ENCODE measurements at regions not wholly inside any gene's neighbourhood (a gene's known extent, or its start where the extent isn't known, plus 50 kb on each side); places are given as distances from the start of the nearest gene placed in this dataset.

DNA sequence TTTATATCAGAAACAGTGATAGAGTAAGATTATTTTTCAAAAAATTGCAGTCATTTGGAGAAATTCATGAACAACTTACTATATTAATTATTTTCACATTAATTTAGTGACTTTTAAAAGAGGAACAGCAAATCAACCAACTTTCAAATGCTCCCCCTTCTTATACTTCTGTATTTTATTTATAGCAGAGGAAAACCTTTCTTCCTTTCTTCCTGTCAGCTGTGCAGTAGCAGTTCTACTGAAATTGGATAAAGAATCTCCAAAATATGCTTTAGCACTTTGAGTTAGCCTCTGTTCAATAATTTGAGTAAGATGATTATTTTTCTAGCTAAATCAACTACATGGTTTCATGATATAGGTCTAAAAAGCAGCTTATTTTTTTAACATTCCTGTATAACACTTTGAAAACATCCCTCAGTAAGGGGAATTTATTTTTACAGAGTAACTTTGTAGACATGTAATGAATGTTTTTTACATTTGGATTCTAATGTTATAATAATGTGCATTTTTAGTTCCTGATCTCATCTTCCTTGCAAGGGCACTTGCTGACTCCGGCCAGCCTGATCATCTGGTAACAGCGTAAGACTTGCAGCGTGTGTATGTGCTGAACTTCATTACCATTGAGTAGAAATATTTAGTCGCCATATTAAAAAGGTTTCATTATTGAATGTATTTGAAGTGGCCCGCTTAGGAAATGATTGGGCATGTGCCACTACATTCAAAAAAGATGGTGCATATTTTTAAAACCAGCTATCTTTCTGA lies 158.3 kb upstream of the HDAC9 start:
- TF ChIP-seq, protein P1, sequence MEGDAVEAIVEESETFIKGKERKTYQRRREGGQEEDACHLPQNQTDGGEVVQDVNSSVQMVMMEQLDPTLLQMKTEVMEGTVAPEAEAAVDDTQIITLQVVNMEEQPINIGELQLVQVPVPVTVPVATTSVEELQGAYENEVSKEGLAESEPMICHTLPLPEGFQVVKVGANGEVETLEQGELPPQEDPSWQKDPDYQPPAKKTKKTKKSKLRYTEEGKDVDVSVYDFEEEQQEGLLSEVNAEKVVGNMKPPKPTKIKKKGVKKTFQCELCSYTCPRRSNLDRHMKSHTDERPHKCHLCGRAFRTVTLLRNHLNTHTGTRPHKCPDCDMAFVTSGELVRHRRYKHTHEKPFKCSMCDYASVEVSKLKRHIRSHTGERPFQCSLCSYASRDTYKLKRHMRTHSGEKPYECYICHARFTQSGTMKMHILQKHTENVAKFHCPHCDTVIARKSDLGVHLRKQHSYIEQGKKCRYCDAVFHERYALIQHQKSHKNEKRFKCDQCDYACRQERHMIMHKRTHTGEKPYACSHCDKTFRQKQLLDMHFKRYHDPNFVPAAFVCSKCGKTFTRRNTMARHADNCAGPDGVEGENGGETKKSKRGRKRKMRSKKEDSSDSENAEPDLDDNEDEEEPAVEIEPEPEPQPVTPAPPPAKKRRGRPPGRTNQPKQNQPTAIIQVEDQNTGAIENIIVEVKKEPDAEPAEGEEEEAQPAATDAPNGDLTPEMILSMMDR (IDR thresholded peaks at IDR 0.05; ENCODE audit: borderline replicate concordance, extremely low read depth, insufficient read depth) = no peak
- Histone ChIP-seq H3K4me1 (ENCODE audit: control insufficient read depth in 2 of 3, insufficient read depth in 2 of 3, low read depth in 1 of 3, low read length in 3 of 3) (no peaks in the 10 kb centered on the region), H3K36me3 (ENCODE audit: control insufficient read depth in 2 of 3, insufficient read depth in 3 of 3, low read length in 3 of 3) (no peaks in the 10 kb centered on the region), H3K27me3 (ENCODE audit: control insufficient read depth, insufficient read depth, low read length) (no peaks in the 10 kb centered on the region), H3K27ac (ENCODE audit: low read depth in 2 of 2, low read length in 2 of 2) (no peak overlapping the region), H3K9ac (ENCODE audit: low read length in 3 of 3) (no peak overlapping the region), H3K4me3 (ENCODE audit: low read length in 3 of 3) (no peak overlapping the region), H3K9me3 (ENCODE audit: control insufficient read depth in 2 of 3, insufficient read depth in 1 of 3, low read length in 3 of 3) (no peaks in the 10 kb centered on the region)
- FAIRE-seq (no peak), DNase-seq (no peak)
- intact Hi-C loops (cut with DNase I) = no loop called here

DNA sequence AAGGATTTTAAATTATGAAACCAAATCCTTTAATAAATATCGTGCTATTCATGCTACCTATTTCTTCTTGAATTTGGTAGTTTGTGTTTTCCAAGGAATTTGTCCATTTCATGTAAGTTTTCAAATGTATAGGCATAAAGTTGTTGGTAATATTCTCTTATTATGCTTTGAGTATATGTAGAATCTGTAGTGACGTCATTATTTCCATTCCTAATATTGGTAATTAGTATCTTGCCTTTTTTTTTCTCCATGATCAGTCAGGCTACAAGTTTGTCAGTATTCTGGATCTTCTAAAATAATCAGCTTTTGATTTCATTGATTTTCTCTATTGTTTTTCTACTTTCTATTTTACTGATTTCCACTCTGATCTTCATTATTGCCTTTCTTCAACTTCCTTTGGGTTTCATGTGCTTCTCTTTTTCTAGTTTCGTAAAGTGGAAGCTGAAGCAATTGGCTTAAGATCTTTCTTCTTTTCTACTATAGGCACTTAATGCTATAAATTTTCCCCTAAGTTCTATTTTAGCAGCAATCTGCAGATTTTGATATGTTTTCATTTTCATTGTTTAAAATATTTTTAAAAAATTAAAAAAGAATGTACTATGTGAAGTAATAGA lies 156.5 kb upstream of the HDAC9 start:
- no peaks in the 10 kb centered on the region for H3K9me3 ChIP-seq (ENCODE audit: control insufficient read depth in 2 of 3, insufficient read depth in 1 of 3, low read length in 3 of 3)
- TF ChIP-seq, protein P1 (IDR thresholded peaks at IDR 0.05; ENCODE audit: borderline replicate concordance, extremely low read depth, insufficient read depth) = no peak
- no peaks in the 10 kb centered on the region for H3K4me1 ChIP-seq (ENCODE audit: control insufficient read depth in 2 of 3, insufficient read depth in 2 of 3, low read depth in 1 of 3, low read length in 3 of 3)
- intact Hi-C loops (cut with DNase I) = no loop called here
- no peaks in the 10 kb centered on the region for H3K36me3 ChIP-seq (ENCODE audit: control insufficient read depth in 2 of 3, insufficient read depth in 3 of 3, low read length in 3 of 3)
- no peak overlapping the region for H3K9ac ChIP-seq (ENCODE audit: low read length in 3 of 3)
- no peak overlapping the region for H3K27ac ChIP-seq (ENCODE audit: low read depth in 2 of 2, low read length in 2 of 2)
- H3K27me3 ChIP-seq (ENCODE audit: control insufficient read depth, insufficient read depth, low read length) = no peaks in the 10 kb centered on the region
- no peak for DNase-seq
- FAIRE-seq = no peak
- no peak overlapping the region for H3K4me3 ChIP-seq (ENCODE audit: low read length in 3 of 3)

DNA sequence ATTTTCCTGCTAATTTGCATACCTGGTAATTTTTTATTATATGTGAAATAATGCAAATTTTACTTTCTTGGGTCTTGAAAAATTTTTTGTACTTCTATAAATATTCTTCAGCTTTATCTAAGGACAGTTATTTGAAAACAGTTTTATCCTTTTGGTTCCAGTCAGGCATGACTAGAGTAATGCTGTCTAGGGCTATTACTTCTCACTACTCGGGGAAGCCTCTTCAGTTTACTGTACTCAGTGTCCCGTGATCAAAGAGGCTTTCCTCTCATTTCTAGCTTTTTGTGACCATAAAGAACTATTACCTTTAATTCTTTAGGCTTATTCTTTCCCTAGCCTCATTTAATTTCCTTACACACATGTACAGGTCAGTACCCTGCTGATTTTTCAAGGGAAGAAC lies 153.8 kb upstream of the HDAC9 start:
- TF ChIP-seq, protein P1 (IDR thresholded peaks at IDR 0.05; ENCODE audit: borderline replicate concordance, extremely low read depth, insufficient read depth) = no peak
- no peak for DNase-seq
- Histone ChIP-seq H3K9me3 (ENCODE audit: control insufficient read depth in 2 of 3, insufficient read depth in 1 of 3, low read length in 3 of 3) (no peaks in the 10 kb centered on the region), H3K27me3 (ENCODE audit: control insufficient read depth, insufficient read depth, low read length) (no peaks in the 10 kb centered on the region), H3K9ac (ENCODE audit: low read length in 3 of 3) (no peak overlapping the region), H3K36me3 (ENCODE audit: control insufficient read depth in 2 of 3, insufficient read depth in 3 of 3, low read length in 3 of 3) (no peaks in the 10 kb centered on the region), H3K27ac (ENCODE audit: low read depth in 2 of 2, low read length in 2 of 2) (no peak overlapping the region), H3K4me1 (ENCODE audit: control insufficient read depth in 2 of 3, insufficient read depth in 2 of 3, low read depth in 1 of 3, low read length in 3 of 3) (no peaks in the 10 kb centered on the region), H3K4me3 (ENCODE audit: low read length in 3 of 3) (no peak overlapping the region)
- FAIRE-seq = no peak
- intact Hi-C loops (cut with DNase I) = no loop called here

Data from kidney (tissue), 13 donors.